GM21717 (cell line): ENCODE measurements at regions not wholly inside any gene's neighbourhood (a gene's known extent, or its start where the extent isn't known, plus 50 kb on each side); places are given as distances from the start of the nearest gene placed in this dataset.
"Not testable (repeated sequence)": the region's sequence is repeated elsewhere in the genome, so short reads cannot be mapped to it uniquely, and the experiment has no call there.

Source experiments
- ATAC-seq: cut with Tn5 transposase; IDR thresholded peaks from one replicate; pipeline ENCODE4 v1.9.1; 2021; ENCODE audit warnings: mild to moderate bottlenecking, moderate library complexity; ENCODE audit not compliant: unreplicated experiment

GRCh38 chr20:22815206-22815551, 219.9 kb upstream of the SSTR4 start:
- no peak for ATAC-seq

- no peak for ATAC-seq
These were observed 219.4 kb upstream of the SSTR4 start for GRCh38 chr20:22815603-22816315.

- no peak for ATAC-seq
These were observed 216.5 kb upstream of the SSTR4 start for GRCh38 chr20:22818636-22819035.

- ATAC-seq: no peak
These were observed 216.0 kb upstream of the SSTR4 start for GRCh38 chr20:22819112-22819511.

- no peak for ATAC-seq
These were observed 215.3 kb upstream of the SSTR4 start for GRCh38 chr20:22819784-22820183.

DNA sequence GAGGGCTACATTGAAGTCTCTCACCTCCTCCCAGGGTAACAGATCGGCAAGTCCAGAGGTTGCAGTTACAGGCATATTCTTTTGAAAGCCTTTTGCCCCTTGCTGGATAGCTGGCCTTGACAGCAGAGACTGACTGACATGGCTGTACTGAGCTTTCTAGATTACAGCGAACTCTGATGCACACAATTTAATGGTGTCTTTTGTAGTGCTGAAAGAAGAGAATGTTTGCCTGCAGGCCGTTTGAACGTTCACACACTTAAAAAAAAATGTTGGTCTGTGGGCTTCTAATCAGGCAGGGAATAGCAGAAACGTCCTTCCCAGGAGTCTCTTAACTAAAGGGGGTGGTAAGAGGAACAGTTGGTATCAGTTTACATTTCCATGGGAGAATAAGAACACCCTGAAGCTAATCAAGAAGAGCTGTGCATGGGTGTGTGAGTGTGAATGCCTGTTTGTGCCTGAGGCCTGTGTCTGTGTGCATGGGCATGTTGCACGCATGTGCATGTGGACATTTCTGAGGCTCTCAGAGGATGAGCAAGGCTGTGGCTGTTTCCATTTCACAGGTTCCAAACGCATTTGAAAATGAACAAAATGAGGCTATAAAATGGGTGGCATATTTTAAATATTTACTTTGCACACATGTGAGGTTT, 213.9 kb upstream of the SSTR4 start:
- ATAC-seq: no peak

GRCh38 chr20:22821796-22822195, 213.3 kb upstream of the SSTR4 start:
- ATAC-seq: no peak

DNA sequence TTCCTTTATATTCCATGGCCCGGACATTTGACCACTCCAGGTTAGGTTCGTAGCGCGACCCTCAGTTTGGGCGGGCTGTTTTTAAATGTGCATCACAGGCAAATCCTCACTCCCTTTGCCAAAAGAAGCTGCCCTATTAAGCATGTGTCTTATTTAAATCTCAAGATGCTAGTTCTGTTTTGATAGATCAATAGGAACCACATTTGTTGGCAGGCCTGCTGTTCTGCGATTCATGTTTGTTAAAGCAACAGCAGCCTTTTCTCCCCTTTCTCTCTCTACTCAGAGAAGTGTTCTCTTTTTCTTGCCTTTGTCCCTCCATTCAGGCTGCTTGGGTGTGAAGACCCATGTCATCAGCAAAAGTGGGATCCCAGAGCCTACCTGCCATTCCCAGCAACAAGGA, 212.0 kb upstream of the SSTR4 start:
- ATAC-seq: no peak

- ATAC-seq: no peak
These were observed 211.0 kb upstream of the SSTR4 start for GRCh38 chr20:22824077-22824476.

DNA sequence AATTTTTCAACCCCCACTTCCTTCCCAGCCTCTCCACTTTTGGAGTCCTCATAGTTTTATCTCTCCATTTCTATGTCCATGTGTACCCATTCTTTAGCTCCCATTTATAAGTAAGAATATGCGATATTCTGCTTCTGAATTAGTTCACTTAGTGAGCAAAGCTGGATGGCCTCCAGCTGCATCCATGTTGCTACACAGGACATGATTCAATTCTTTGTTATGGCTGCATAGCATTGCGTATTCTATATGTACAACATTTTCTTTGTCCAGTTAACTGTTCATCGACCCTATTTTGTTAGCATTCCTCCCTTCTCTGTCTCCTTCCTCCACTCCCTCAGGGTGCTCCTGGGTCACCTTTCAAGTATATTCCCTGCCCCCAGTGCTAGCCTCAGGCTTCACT, 210.0 kb upstream of the SSTR4 start:
- ATAC-seq: no peak

DNA sequence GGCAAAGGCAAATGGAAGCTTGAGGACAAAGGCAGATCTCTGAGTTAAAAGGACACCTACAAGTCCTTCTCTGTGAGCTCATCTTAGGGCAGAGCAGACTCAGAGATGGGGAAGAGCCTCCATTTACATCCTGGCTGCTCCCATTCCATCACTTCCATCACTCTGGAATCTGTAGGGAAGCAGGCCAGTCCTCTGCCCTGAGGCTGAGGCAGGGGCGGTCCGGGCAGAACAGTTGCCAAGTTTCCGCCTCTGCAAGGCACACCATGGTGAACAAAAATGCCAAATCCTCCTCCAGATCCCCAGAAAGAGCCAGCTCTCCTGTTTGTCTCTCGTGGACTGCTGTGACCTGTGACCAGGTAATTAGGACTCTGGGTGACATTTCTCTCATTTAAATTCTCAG, 209.6 kb upstream of the SSTR4 start:
- no peak for ATAC-seq

- no peak for ATAC-seq
These were observed 208.5 kb upstream of the SSTR4 start for GRCh38 chr20:22826306-22827230.

- no peak for ATAC-seq
These were observed 207.2 kb upstream of the SSTR4 start for GRCh38 chr20:22827916-22828315.

- ATAC-seq: no peak
These were observed 205.8 kb upstream of the SSTR4 start for GRCh38 chr20:22829356-22829755.

DNA sequence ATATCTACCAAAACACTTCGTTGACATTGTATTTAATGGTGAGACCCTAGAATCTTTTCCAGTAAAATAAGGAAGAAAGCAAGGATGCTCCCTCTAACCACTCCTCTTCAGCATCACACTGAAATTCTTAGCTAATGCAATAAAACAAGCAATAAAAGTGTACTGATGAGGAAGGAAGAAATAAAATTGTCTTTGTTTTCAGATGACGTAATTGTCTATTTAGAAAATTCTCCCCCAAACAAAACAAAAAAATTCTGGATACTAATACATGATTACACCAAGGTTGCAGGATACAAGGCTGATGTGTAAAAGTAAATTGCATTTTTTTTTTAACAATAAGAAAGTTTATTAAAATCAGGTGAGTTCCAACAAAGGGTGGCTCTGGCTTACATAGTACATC, 205.0 kb upstream of the SSTR4 start:
- ATAC-seq: no peak

GRCh38 chr20:22830715-22831114, 204.4 kb upstream of the SSTR4 start:
- ATAC-seq: not testable (repeated sequence)

DNA sequence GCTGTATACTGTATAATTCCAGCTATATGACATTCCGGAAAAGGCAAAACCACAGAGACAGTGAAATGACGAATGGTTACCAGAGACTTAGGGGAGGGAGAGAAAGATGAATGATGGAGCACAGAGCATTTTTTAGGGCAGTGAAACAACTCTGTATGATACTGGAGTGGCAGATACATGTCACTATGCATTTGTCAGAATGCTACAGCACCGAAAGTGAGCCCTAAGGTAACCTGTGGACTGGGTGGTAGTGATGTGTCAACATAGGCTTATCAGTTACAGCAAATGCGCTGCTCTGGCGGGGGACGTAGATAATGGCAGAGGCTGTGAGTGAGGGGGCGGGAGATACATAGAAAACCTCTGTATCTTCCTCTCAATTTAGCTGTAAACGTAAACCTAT, 201.3 kb upstream of the SSTR4 start:
- ATAC-seq: no peak

DNA sequence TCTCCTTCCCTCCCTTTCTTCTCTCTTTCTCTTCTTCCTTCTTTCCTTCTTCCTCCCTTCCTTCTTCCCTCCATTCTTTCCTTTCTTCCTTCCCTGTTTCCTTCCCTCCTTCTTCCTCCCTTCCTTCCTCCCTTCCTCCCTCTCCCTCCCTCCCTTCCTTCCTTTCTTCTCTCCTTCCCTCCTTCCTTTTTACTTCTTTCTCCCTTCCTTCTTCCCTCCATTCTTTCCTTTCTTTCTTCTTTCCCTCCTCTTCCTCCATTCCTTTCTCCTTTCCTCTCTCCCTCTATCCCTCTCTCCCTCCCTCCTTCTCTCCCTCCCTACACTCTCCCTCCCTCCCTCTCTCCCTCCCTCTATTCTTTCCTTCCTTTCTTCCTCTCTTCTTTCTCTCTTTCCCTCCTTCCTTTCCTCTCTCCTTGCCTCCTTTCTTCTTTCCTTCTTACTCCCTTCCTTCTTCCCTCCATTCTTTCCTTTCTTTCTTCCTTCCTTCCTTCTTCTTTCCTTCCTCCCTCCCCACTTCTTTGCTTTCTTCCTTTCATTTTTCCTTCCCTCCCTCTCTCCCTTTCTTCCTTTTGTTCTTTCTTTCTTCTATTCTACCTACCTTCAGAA, 200.4 kb upstream of the SSTR4 start:
- ATAC-seq: no peak

GRCh38 chr20:22836211-22836610, 198.9 kb upstream of the SSTR4 start:
- ATAC-seq: no peak

- ATAC-seq: no peak
These were observed 198.2 kb upstream of the SSTR4 start for GRCh38 chr20:22836877-22837276.

DNA sequence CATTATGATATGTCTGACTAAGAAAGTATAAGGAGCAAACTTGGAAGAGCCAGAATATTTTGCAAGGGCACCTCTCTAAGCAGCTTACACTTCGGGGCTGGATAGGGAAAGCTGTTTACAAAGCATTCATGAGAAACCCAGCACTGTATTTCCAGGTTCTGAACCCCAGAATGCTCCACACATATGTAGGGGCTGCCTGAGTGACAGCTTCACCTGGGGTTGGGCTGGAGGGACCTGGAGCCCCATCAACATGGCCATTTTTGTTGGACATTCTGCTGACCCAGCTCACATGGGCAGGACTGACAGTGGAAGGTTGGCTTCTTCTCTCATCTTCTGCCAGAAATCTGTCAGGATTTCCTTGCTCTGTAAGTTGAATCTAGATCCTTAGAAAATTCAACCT, 197.1 kb upstream of the SSTR4 start:
- no peak for ATAC-seq
